Choroid plexus epithelial cell (primary cell): ENCODE measurements at regions not wholly inside any gene's neighbourhood (a gene's known extent, or its start where the extent isn't known, plus 50 kb on each side); places are given as distances from the start of the nearest gene placed in this dataset.

ENCODE experiments used
- DNase-seq: peaks from one replicate; pipeline ENCODE4 v3.0.0-alpha.2; 2010; ENCODE audit warnings: low read depth
- H3K4me3 ChIP-seq: 2 replicates; pipeline ENCODE4 v1.5.1; 2011; ENCODE audit warnings: low read depth, mild to moderate bottlenecking, control low read depth, low read length, moderate library complexity
- CTCF ChIP-seq: conservative IDR thresholded peaks from 2 replicates; pipeline ENCODE4 v1.5.1; 2011; ENCODE audit warnings: low read depth, mild to moderate bottlenecking, control low read depth, inconsistent platforms, low read length, moderate library complexity

- DNase-seq = peak; percentile 55
- no peak for TF ChIP-seq CTCF
- peak overlapping the region; percentile 56 for H3K4me3 ChIP-seq
Measured at GRCh38 chr2:121019071-121019470, 265.9 kb downstream of the TFCP2L1 start.

- H3K4me3 ChIP-seq = no peak overlapping the region
- TF ChIP-seq CTCF = no peak
- no peak for DNase-seq
Measured at GRCh38 chr2:121019756-121020155, 265.2 kb downstream of the TFCP2L1 start.

DNA sequence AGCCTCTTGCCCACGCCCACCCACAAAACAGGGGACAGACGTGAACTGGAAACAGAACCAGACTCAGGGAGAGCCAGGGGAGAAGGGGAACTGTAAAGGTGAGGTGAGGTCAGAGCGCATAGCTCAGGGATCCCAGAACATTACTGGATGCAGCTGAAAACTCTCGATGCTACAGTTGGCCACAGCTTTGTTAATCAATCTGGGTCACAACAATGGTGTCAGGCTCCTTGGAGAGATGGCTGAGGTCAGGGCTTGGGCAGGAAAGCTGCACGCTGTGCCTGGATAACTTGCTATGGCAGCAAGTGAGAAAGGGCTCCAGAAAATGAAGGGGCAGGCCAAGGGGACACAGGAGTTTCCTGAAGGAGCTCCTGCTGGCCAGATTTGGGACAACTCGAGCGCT lies 263.3 kb downstream of the TFCP2L1 start:
- H3K4me3 ChIP-seq = no peak overlapping the region
- DNase-seq = no peak
- no peak for TF ChIP-seq CTCF

DNA sequence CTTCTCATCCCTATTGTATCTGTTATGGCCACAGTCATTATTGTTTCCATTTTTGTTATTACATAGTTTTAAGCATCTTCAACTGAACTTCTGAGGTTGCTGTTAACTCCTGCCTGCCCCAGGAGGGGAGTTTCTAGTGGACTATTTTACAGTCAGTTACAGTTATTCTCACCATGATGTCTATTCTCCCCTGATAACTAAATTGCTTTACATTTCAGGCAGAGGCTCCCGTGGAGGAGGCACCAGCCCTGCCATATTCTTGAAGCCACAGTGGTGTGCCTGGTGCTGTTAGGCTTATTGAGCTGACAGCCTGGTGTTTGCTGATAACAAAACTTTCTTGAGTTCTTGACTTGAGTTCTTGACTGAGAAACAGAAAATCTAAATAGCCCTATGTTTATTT lies 256.4 kb downstream of the TFCP2L1 start:
- TF ChIP-seq CTCF = no peak
- H3K4me3 ChIP-seq = no peak overlapping the region
- no peak for DNase-seq

DNA sequence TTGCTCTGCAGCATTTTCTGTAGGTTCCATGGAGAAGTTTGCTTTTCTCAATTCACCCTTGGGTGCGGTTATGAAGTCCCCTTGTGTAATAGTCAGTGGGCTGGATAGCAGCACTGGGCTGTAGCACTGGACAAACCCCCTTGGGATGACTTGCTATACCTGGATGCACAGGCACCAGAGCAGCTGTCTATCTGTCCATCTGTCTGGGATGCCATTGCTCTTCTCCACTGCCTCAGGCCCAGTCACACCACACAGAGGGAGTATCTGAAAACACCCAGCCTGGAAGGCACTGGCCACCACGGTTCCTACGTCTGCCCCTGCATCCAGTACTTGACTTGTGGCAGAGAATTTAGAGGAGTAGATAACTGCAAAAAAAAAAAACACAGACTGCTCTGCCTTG lies 254.5 kb downstream of the TFCP2L1 start:
- no peak overlapping the region for H3K4me3 ChIP-seq
- no peak for DNase-seq
- no peak for TF ChIP-seq CTCF

GRCh38 chr2:121031568-121032340 lies 253.2 kb downstream of the TFCP2L1 start:
- TF ChIP-seq CTCF = no peak
- DNase-seq = no peak
- no peak overlapping the region for H3K4me3 ChIP-seq

DNA sequence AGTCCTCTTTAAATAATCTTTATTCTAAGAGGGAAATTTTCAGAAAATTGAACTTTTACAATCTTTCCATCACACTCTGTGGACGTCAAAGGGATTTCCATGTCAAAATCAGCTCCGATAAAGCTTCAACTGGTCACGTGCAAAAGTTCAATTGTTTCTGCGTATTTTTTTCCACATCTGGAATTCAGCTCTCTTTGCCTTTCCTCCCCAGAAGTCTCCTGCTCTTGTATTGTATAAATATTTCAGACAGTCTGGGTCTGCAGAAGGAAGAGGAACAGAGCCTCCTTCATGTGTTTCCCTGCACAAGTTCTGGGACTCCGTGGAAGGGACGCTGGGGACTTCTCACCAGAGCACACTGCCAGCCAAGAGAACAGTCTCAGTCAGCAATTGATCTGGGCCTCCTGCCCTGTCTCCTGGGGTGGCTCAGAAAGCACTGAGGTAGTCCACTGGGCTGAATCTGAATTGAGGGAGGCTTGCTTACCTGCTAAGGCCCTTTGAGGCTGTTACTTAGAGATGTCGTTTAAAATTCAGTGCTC lies 251.5 kb downstream of the TFCP2L1 start:
- H3K4me3 ChIP-seq = no peak overlapping the region
- no peak for DNase-seq
- TF ChIP-seq CTCF = no peak
